GM12872 (cell line): ENCODE measurements at regions not wholly inside any gene's neighbourhood (a gene's known extent, or its start where the extent isn't known, plus 50 kb on each side); places are given as distances from the start of the nearest gene placed in this dataset.
A peak's percentile ranks its signal among the peaks of the same experiment; 100 is the strongest.

ENCODE experiments used
- CTCF ChIP-seq: IDR thresholded peaks from 3 replicates; pipeline ENCODE4 v1.5.1; 2011; ENCODE audit warnings: low read depth, mild to moderate bottlenecking, low read length, moderate library complexity; ENCODE audit not compliant: insufficient read depth

- no peak for TF ChIP-seq CTCF
Observed at GRCh38 chr12:4850857-4851380, 58.8 kb upstream of the KCNA1 start.

- TF ChIP-seq CTCF, result no peak
Observed at GRCh38 chr12:4852308-4852707, 57.4 kb upstream of the KCNA1 start.

GRCh38 chr12:4852911-4853310 lies 56.8 kb upstream of the KCNA1 start:
- TF ChIP-seq CTCF, result no peak

- TF ChIP-seq CTCF, result peak; percentile 81
Observed at GRCh38 chr12:4855121-4855924, 54.4 kb upstream of the KCNA1 start.

GRCh38 chr12:4856596-4856995 lies 53.1 kb upstream of the KCNA1 start:
- no peak for TF ChIP-seq CTCF

GRCh38 chr12:4857472-4858291 lies 52.0 kb upstream of the KCNA1 start:
- peak; percentile 95 for TF ChIP-seq CTCF

GRCh38 chr12:4858386-4858785 lies 51.3 kb upstream of the KCNA1 start:
- TF ChIP-seq CTCF, result 0 out of 3 replicates have a peak, but pooled peaks have one; percentile 24
